SK-N-SH (cell line): ENCODE measurements at regions not wholly inside any gene's neighbourhood (a gene's known extent, or its start where the extent isn't known, plus 50 kb on each side); places are given as distances from the start of the nearest gene placed in this dataset.

ENCODE experiments used
- CTCF ChIP-seq: fragments of 200-600 bp; sonication (generic); IDR thresholded peaks from 2 replicates; pipeline ENCODE4 v1.6.1; 2017; ENCODE audit warnings: antibody characterized with exemption, mild to moderate bottlenecking, moderate library complexity
- RFX5 ChIP-seq: IDR thresholded peaks from 2 replicates; pipeline ENCODE4 v1.6.1; 2012; ENCODE audit warnings: mild to moderate bottlenecking, improper control_type of control experiment, low read length
- TEAD4 ChIP-seq: IDR thresholded peaks from 2 replicates; pipeline ENCODE4 v1.4.0; 2012; ENCODE audit warnings: mild to moderate bottlenecking, borderline replicate concordance; ENCODE audit not compliant: insufficient read depth

DNA sequence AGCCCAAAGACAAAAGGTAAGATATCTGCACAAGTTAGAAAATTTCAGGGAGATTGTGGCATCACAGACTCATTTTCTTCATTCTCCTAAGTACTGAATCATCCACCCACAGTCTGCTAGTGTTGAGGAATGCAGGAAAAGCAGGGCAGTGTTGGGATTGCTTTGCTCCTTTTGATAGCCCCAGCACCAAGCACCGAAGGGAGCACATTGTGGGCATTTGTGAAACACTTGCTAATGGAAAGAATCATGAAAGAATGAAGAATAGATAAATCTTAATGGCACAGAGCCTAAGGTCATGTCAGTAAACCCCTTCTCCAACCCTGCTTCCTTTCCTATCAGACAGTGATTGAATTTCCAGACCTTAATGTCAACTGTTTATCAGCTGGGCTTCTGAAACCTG, 103.1 kb upstream of the GPRIN3 start:
- TF ChIP-seq CTCF = no peak
- TF ChIP-seq TEAD4 = no peak
- TF ChIP-seq RFX5 = no peak
